Upper lobe of right lung (tissue), 1 donor: ENCODE measurements at regions not wholly inside any gene's neighbourhood (a gene's known extent, or its start where the extent isn't known, plus 50 kb on each side); places are given as distances from the start of the nearest gene placed in this dataset.

Experiments
- ATAC-seq: fragments of 200-7000 bp; cut with Tn5 transposase; one replicate; pipeline ENCODE4 v1.9.1; 2020; ENCODE audit warnings: mild to moderate bottlenecking, moderate library complexity
- DNase-seq: peaks from one replicate; pipeline ENCODE4 v3.0.0-alpha.2; 2020
- H3K27ac ChIP-seq: fragments of 200-600 bp; one replicate; pipeline ENCODE4 v1.8.0; 2022
- H3K27me3 ChIP-seq: fragments of 200-600 bp; one replicate; pipeline ENCODE4 v1.8.0; 2022; ENCODE audit warnings: mild to moderate bottlenecking
- H3K36me3 ChIP-seq: fragments of 200-600 bp; one replicate; pipeline ENCODE4 v1.8.0; 2022
- H3K4me1 ChIP-seq: fragments of 200-600 bp; one replicate; pipeline ENCODE4 v1.8.0; 2022
- H3K4me3 ChIP-seq: fragments of 200-600 bp; one replicate; pipeline ENCODE4 v1.8.0; 2022; ENCODE audit warnings: mild to moderate bottlenecking
- H3K9me3 ChIP-seq: fragments of 200-600 bp; one replicate; pipeline ENCODE4 v1.8.0; 2022
- CTCF ChIP-seq: fragments of 200-600 bp; IDR thresholded peaks from one replicate; pipeline ENCODE4 v1.8.0; 2022; ENCODE audit warnings: antibody characterized with exemption
- intact Hi-C: fragments of 100-400 bp; cut with DNase I; formaldehyde crosslinking; loops from one replicate; pipeline ENCODE4 v1.11.0; 2022
- donor health status: DM: no; HTN: yes; CAD: no; lungs with severe emphysema.

DNA sequence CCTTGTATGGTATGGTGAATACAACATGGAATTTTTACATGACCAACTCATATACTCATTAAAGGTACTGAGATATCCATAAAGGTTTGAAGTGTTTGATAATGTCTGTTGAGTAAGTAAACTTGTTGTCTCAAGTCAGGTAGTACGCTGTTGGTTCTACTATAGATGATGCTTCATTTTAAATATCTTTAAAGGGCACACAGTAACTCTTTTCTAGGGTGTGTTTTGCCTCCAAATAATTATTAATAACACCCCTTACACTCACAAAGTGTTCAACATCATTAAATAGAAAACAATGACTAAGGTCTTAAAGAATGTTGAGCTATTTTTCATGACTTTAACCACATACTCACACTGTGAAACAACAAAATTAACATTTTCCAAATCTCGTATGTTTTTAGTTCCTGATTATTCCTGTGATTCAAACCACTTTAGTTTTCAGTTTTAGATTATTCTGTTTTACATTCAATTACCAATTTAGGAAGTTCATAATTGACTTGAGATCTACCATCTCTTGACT is 220.0 kb upstream of the NANOGP8 start:
- Histone ChIP-seq H3K4me1 (peaks cover 26% of the 10 kb centered on the region), H3K27me3 (no peaks in the 10 kb centered on the region), H3K9me3 (no peaks in the 10 kb centered on the region), H3K27ac (no peak overlapping the region), H3K4me3 (no peak overlapping the region), H3K36me3 (no peaks in the 10 kb centered on the region)
- intact Hi-C loops, result no loop called here
- ATAC-seq, result no peak
- DNase-seq, result no peak
- no peak for TF ChIP-seq CTCF

GRCh38 chr15:35304389-35304788 is 219.3 kb upstream of the NANOGP8 start:
- Histone ChIP-seq H3K4me1 (peaks cover 20% of the 10 kb centered on the region), H3K4me3 (no peak overlapping the region), H3K27me3 (no peaks in the 10 kb centered on the region), H3K9me3 (no peaks in the 10 kb centered on the region), H3K36me3 (no peaks in the 10 kb centered on the region), H3K27ac (no peak overlapping the region)
- no peak for TF ChIP-seq CTCF
- DNase-seq, result no peak
- no peak for ATAC-seq
- intact Hi-C loops, result no loop called here

DNA sequence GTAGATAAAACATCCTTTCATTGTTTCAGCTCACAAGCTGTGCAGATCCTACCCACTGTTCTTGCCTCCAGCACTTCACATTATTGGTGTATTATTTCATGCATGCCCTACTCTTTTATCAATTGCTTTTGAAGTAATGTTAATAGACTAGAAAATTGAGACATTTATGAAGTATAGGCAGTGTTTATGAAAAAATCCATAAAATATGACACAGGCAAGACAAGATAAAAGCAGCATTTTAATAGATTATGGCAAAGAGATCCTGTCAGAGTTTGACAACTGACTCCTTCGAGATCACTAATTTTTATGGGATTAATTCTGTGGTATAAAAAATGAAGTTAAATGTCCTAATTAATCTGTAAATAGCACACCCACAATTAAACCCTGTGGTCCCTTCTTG is 217.2 kb upstream of the NANOGP8 start:
- TF ChIP-seq CTCF, result no peak
- Histone ChIP-seq H3K27me3 (no peaks in the 10 kb centered on the region), H3K9me3 (no peaks in the 10 kb centered on the region), H3K27ac (no peak overlapping the region), H3K4me1 (peaks cover 12% of the 10 kb centered on the region), H3K4me3 (no peak overlapping the region), H3K36me3 (no peaks in the 10 kb centered on the region)
- intact Hi-C loops, result no loop called here
- DNase-seq (no peak), ATAC-seq (no peak)

- no peak for TF ChIP-seq CTCF
- H3K27ac ChIP-seq, result no peak overlapping the region
- peaks cover 2% of the 10 kb centered on the region for H3K4me1 ChIP-seq
- ATAC-seq (no peak), DNase-seq (no peak)
- no peaks in the 10 kb centered on the region for H3K9me3 ChIP-seq
- intact Hi-C loops, result no loop called here
- no peaks in the 10 kb centered on the region for H3K36me3 ChIP-seq
- no peak overlapping the region for H3K4me3 ChIP-seq
- H3K27me3 ChIP-seq, result no peaks in the 10 kb centered on the region
Measured at GRCh38 chr15:35301088-35301487, 216.0 kb upstream of the NANOGP8 start.

DNA sequence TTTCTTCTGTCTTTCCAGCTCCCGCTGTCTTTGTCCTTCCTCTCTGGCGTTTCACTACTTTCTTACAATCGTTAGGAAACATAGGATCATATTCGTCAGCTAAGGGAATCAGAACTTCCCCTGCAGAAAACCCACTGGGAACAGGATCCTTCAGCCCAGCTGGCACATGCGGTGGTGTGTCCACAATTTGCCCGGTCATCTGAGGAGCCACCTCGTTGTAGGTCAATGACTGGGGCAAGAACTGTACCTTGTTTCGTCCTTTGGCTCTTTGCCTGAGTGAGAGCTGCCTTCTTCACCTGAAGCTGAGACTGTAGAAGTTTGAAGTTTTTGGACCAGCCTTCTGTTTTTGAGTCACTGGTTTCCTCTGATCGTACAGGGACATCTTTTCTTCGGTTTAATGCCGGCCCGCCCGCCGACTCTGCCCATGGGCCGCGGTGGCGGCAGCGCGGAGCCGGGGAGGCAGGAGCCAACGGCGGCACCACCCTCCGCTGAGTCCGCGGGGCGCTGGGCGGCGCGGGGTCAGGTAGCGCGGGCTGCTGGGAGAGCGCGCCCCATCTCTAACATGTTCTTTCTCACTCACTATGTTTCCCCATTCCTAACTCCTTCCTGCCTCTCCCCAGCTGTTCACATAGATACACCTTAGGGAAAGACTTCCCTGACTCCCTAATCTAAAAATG is 214.1 kb upstream of the NANOGP8 start:
- no peak overlapping the region for H3K27ac ChIP-seq
- no peak for TF ChIP-seq CTCF
- intact Hi-C loops, result no loop called here
- no peaks in the 10 kb centered on the region for H3K4me1 ChIP-seq
- H3K27me3 ChIP-seq, result no peaks in the 10 kb centered on the region
- no peaks in the 10 kb centered on the region for H3K9me3 ChIP-seq
- ATAC-seq, result peak; percentile 15
- no peaks in the 10 kb centered on the region for H3K36me3 ChIP-seq
- no peak overlapping the region for H3K4me3 ChIP-seq
- DNase-seq, result no peak

- Histone ChIP-seq H3K27me3 (no peaks in the 10 kb centered on the region), H3K36me3 (no peaks in the 10 kb centered on the region), H3K4me1 (no peaks in the 10 kb centered on the region), H3K27ac (no peak overlapping the region), H3K9me3 (no peaks in the 10 kb centered on the region), H3K4me3 (no peak overlapping the region)
- ATAC-seq, result no peak
- intact Hi-C loops, result no loop called here
- TF ChIP-seq CTCF, result no peak
- DNase-seq, result no peak
Measured at GRCh38 chr15:35298509-35298908, 213.4 kb upstream of the NANOGP8 start.
